ENCODE measurements at regions not wholly inside any gene's neighbourhood (a gene's known extent, or its start where the extent isn't known, plus 50 kb on each side); places are given as distances from the start of the nearest gene placed in this dataset.

GRCh38 chr18:63063171-63063570 is 256.4 kb downstream of the BCL2 start:
- Mint-ChIP-seq H3K4me1 (no peaks in the 10 kb centered on the region), H3K27ac (no peak overlapping the region), H3K4me3 (no peak overlapping the region), H3K27me3 (peaks cover 2% of the 10 kb centered on the region), H3K9me3 (peaks cover 2% of the 10 kb centered on the region), H3K36me3 (ENCODE audit: low read depth) (no peaks in the 10 kb centered on the region)
- POLR2A ChIA-PET, result no interaction called here
- CTCF ChIA-PET, result no interaction called here
- intact Hi-C loops (cut with micrococcal nuclease), result no loop called here
- ATAC-seq (ENCODE audit: low read depth), result no peak
- no peak for TF ChIP-seq CTCF (IDR thresholded peaks at IDR 0.05)
- no peak for DNase-seq

GRCh38 chr18:63062246-63062645 is 257.3 kb downstream of the BCL2 start:
- TF ChIP-seq CTCF (IDR thresholded peaks at IDR 0.05), result no peak
- no peak overlapping the region for H3K27ac Mint-ChIP-seq
- no peaks in the 10 kb centered on the region for H3K9me3 Mint-ChIP-seq
- H3K4me1 Mint-ChIP-seq, result no peaks in the 10 kb centered on the region
- DNase-seq (no peak), ATAC-seq (ENCODE audit: low read depth) (no peak)
- no peak overlapping the region for H3K4me3 Mint-ChIP-seq
- H3K36me3 Mint-ChIP-seq (ENCODE audit: low read depth), result no peaks in the 10 kb centered on the region
- H3K27me3 Mint-ChIP-seq, result peaks cover 2% of the 10 kb centered on the region
- intact Hi-C loops (cut with micrococcal nuclease), result no loop called here
- POLR2A ChIA-PET, result interaction anchor here (0.7 kb wide), 1 partner anchor 382 kb away, joined by 3 read pairs; no protein-coding TSS in a partner anchor
- CTCF ChIA-PET, result no interaction called here

- Mint-ChIP-seq H3K27ac (no peak overlapping the region), H3K36me3 (ENCODE audit: low read depth) (no peaks in the 10 kb centered on the region), H3K9me3 (no peaks in the 10 kb centered on the region), H3K4me3 (no peak overlapping the region), H3K27me3 (peaks cover 2% of the 10 kb centered on the region), H3K4me1 (peaks cover under 1% of the 10 kb centered on the region)
- TF ChIP-seq CTCF (IDR thresholded peaks at IDR 0.05), result no peak
- CTCF ChIA-PET, result no interaction called here
- ATAC-seq (ENCODE audit: low read depth) (no peak), DNase-seq (no peak)
- POLR2A ChIA-PET, result no interaction called here
- intact Hi-C loops (cut with micrococcal nuclease), result no loop called here
These were observed 258.3 kb downstream of the BCL2 start for GRCh38 chr18:63061303-63061702.

GRCh38 chr18:63058521-63058920 is 261.0 kb downstream of the BCL2 start:
- no peak for TF ChIP-seq CTCF (IDR thresholded peaks at IDR 0.05)
- ChIA-PET CTCF (no interaction called here), POLR2A (no interaction called here)
- ATAC-seq (ENCODE audit: low read depth) (no peak), DNase-seq (no peak)
- no peaks in the 10 kb centered on the region for H3K9me3 Mint-ChIP-seq
- H3K4me3 Mint-ChIP-seq, result no peak overlapping the region
- intact Hi-C loops (cut with micrococcal nuclease), result no loop called here
- no peak overlapping the region for H3K27ac Mint-ChIP-seq
- H3K4me1 Mint-ChIP-seq, result peaks cover 14% of the 10 kb centered on the region
- peaks cover 2% of the 10 kb centered on the region for H3K27me3 Mint-ChIP-seq
- H3K36me3 Mint-ChIP-seq (ENCODE audit: low read depth), result no peaks in the 10 kb centered on the region

GRCh38 chr18:63057707-63058106 is 261.9 kb downstream of the BCL2 start:
- no peak for TF ChIP-seq CTCF (IDR thresholded peaks at IDR 0.05)
- H3K4me1 Mint-ChIP-seq, result peaks cover 14% of the 10 kb centered on the region
- no peaks in the 10 kb centered on the region for H3K9me3 Mint-ChIP-seq
- no peak for DNase-seq
- no peaks in the 10 kb centered on the region for H3K36me3 Mint-ChIP-seq (ENCODE audit: low read depth)
- CTCF ChIA-PET, result no interaction called here
- POLR2A ChIA-PET, result no interaction called here
- H3K27me3 Mint-ChIP-seq, result no peaks in the 10 kb centered on the region
- H3K4me3 Mint-ChIP-seq, result no peak overlapping the region
- intact Hi-C loops (cut with micrococcal nuclease), result no loop called here
- ATAC-seq (ENCODE audit: low read depth), result no peak
- H3K27ac Mint-ChIP-seq, result no peak overlapping the region
